HepG2 (cell line): ENCODE measurements at regions not wholly inside any gene's neighbourhood (a gene's known extent, or its start where the extent isn't known, plus 50 kb on each side); places are given as distances from the start of the nearest gene placed in this dataset.

Experiments
- ATAC-seq: fragments of 200-7000 bp; cut with Tn5 transposase; 3 replicates; pipeline ENCODE4 v1.9.1; 2020; ENCODE audit warnings: mild to moderate bottlenecking, moderate library complexity
- BruUV-seq: library from RNA; stranded (reverse); fragments of 400-500 nt; replicated peaks from 2 replicates; lab custom pipeline; 2021; lab: Mats Ljungman, UMichigan
- CTCF ChIA-PET: fragments of 300-600 bp; formaldehyde crosslinking; extraction: SDS; loops from one replicate; lab custom pipeline; 2021; ENCODE audit warnings: low total read pairs, inconsistent platforms, low intra/inter-chr PET ratio; lab: Yijun Ruan, JAX
- POLR2A ChIA-PET: fragments of 350-600 bp; sonication (Branson Sonifier 250); formaldehyde crosslinking; loops from one replicate; lab custom pipeline; 2020; ENCODE audit warnings: antibody characterized with exemption, inconsistent platforms; lab: Yijun Ruan, JAX
- DNase-seq: peaks from one replicate; pipeline ENCODE4 v3.0.0-alpha.2; 2015; ENCODE audit warnings: low spot score
- FAIRE-seq: peaks from 3 replicates; lab custom pipeline; 2011; peaks lifted over from hg19 to GRCh38; lab: Jason Lieb, UNC
- H2AFZ ChIP-seq: one replicate; pipeline ENCODE4 v1.6.1; 2011; ENCODE audit warnings: low read length, inconsistent platforms
- H3K27ac ChIP-seq: fragments of 300-600 bp; 3 replicates; pipeline ENCODE4 v1.8.0; 2011; ENCODE audit warnings: mixed run types, mild to moderate bottlenecking, mixed read lengths, low read length, inconsistent platforms; ENCODE audit not compliant: insufficient read depth; ENCODE audit errors: extremely low read length
- H3K27me3 ChIP-seq, 2 experiments: fragments of 200-600 bp in 1 of 2; 2 replicates in 1 of 2; 3 replicates in 1 of 2; pipeline versions ENCODE4 v1.6.0 to v1.8.0; 2011; ENCODE audit warnings: low read length in 2 of 2, mild to moderate bottlenecking in 2 of 2, moderate library complexity in 2 of 2, inconsistent platforms in 1 of 2; ENCODE audit not compliant: insufficient read depth in 2 of 2, control insufficient read depth in 1 of 2
- H3K36me3 ChIP-seq, 2 experiments: fragments of 200-600 bp in 1 of 2; replicated peaks in 1 of 2; 2 replicates in 1 of 2; 3 replicates in 1 of 2; pipeline versions ENCODE4 v1.5.1 to v1.8.0; 2011; ENCODE audit warnings: low read length in 2 of 2, inconsistent platforms in 1 of 2; ENCODE audit not compliant: insufficient read depth in 2 of 2, control insufficient read depth in 1 of 2
- H3K4me1 ChIP-seq: 2 replicates; pipeline ENCODE4 v1.5.1; 2012; ENCODE audit warnings: low read length, inconsistent platforms; ENCODE audit not compliant: insufficient read depth
- H3K4me2 ChIP-seq: 2 replicates; pipeline ENCODE4 v1.6.0; 2011; ENCODE audit warnings: low read depth, low read length, inconsistent platforms
- H3K4me3 ChIP-seq, 3 experiments: fragments of 200-600 bp in 1 of 3; sonication (generic), shearing (Covaris generic) in 1 of 3; replicated peaks in 1 of 3; 2 replicates each; pipeline ENCODE4 v1.5.1; 2011 to 2016; ENCODE audit warnings: low read length in 3 of 3, inconsistent platforms in 2 of 3, low read depth in 2 of 3, mild to moderate bottlenecking in 2 of 3, control low read depth in 1 of 3, mixed read lengths in 1 of 3; ENCODE audit not compliant: insufficient read depth in 1 of 3
- H3K79me2 ChIP-seq: one replicate; pipeline ENCODE4 v1.6.1; 2011; ENCODE audit warnings: low read length, inconsistent platforms; ENCODE audit not compliant: insufficient read depth
- H3K9ac ChIP-seq: 2 replicates; pipeline ENCODE4 v1.6.0; 2011; ENCODE audit warnings: mild to moderate bottlenecking, low read depth, low read length, inconsistent platforms; ENCODE audit not compliant: insufficient read depth
- H3K9me3 ChIP-seq: 2 replicates; pipeline ENCODE4 v1.5.1; 2012; ENCODE audit warnings: mild to moderate bottlenecking, low read length
- H4K20me1 ChIP-seq: 2 replicates; pipeline ENCODE4 v1.6.0; 2011; ENCODE audit warnings: inconsistent platforms, mild to moderate bottlenecking, low read length, moderate library complexity; ENCODE audit not compliant: insufficient read depth
- CREB3 ChIP-seq: sonication (generic); formaldehyde crosslinking; IDR thresholded peaks from 2 replicates; pipeline ENCODE4 v1.5.0; 2020; ENCODE audit warnings: missing genetic modification reagents
- ELF1 ChIP-seq: sonication (generic); formaldehyde crosslinking; IDR thresholded peaks from 2 replicates; pipeline ENCODE4 v1.4.0; 2020; ENCODE audit warnings: missing genetic modification reagents
- KDM6A ChIP-seq: IDR thresholded peaks from 2 replicates; pipeline ENCODE4 v1.6.1; 2016; ENCODE audit warnings: low read depth
- MLX ChIP-seq: IDR thresholded peaks from 2 replicates; pipeline ENCODE4 v1.6.1; 2016
- MTA3 ChIP-seq: sonication (generic); formaldehyde crosslinking; IDR thresholded peaks from 2 replicates; pipeline ENCODE4 v1.4.0; 2020; ENCODE audit warnings: missing genetic modification reagents
- SMARCE1 ChIP-seq: fragments of 450-650 bp; IDR thresholded peaks from 2 replicates; pipeline ENCODE4 v1.6.1; 2017; ENCODE audit warnings: borderline replicate concordance
- SMYD3 ChIP-seq: sonication (generic); formaldehyde crosslinking; IDR thresholded peaks from 2 replicates; pipeline ENCODE4 v1.8.1; 2023; ENCODE audit warnings: mild to moderate bottlenecking, missing genetic modification reagents
- ZBTB10 ChIP-seq: sonication (generic); formaldehyde crosslinking; IDR thresholded peaks from 2 replicates; pipeline ENCODE4 v1.4.0; 2020; ENCODE audit warnings: missing genetic modification reagents, borderline replicate concordance
- ZBTB3 ChIP-seq: sonication (generic); formaldehyde crosslinking; IDR thresholded peaks from 2 replicates; pipeline ENCODE4 v1.4.0; 2020; ENCODE audit warnings: low read depth, mild to moderate bottlenecking, moderate library complexity, missing genetic modification reagents, borderline replicate concordance
- ZFX ChIP-seq: sonication (generic); formaldehyde crosslinking; IDR thresholded peaks from 2 replicates; pipeline ENCODE4 v1.4.0; 2020; ENCODE audit warnings: mild to moderate bottlenecking, low read depth, missing genetic modification reagents, moderate library complexity
- ZNF326 ChIP-seq: sonication (generic); formaldehyde crosslinking; IDR thresholded peaks from 2 replicates; pipeline ENCODE4 v1.4.0; 2020; ENCODE audit warnings: missing genetic modification reagents, borderline replicate concordance
- ZNF331 ChIP-seq: sonication (generic); formaldehyde crosslinking; IDR thresholded peaks from 2 replicates; pipeline ENCODE4 v1.4.0; 2020; ENCODE audit warnings: missing genetic modification reagents
- WGBS: methylation state at CpG from one replicate; pipeline ENCODE4 v1.1.6; 2017; ENCODE audit warnings: low lambda C conversion rate; 5-methylcytosine and 5-hydroxymethylcytosine counted together
- in situ Hi-C: cut with HindIII; loops from 2 replicates; pipeline ENCODE4 v1.10.0; 2017; ENCODE audit warnings: low pct_unique_long_range_greater_than_20kb; ENCODE audit not compliant: extremely low pct_ligation_motif_present
- intact Hi-C: fragments of 100-400 bp; cut with micrococcal nuclease; formaldehyde crosslinking; loops from one replicate; pipeline ENCODE4 v1.10.0; 2022; ENCODE audit not compliant: unreplicated experiment
- TF ChIP-seq, protein P1 (sequence below): sonication (generic); formaldehyde crosslinking; IDR thresholded peaks from 2 replicates; pipeline ENCODE4 v1.9.0; 2022; ENCODE audit warnings: missing genetic modification reagents, mild to moderate bottlenecking, borderline replicate concordance
- TF ChIP-seq, protein P2 (sequence below): IDR thresholded peaks from 2 replicates; pipeline ENCODE4 v1.6.1; 2016; ENCODE audit warnings: low read depth, missing genetic modification reagents, missing compliant biosample characterization

DNA sequence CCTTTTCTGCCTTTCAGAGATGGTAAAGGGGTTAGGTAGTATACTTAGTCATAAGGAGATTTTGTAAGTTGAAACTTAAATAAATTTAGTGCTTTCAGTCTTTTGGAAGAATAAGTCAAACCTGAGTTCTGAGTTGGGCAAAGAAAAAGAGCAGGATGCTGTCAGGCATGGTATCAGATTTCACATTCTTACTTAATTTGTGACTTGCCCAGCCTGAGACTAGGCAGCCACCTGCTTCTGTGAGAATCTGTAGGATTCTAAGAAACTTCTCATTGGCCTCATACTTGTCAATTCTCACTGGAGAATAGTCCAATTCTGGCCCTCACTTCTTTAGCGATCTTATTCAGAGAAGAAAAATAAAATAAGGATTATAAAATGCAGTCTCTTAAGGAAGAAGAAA lies 577.5 kb downstream of the DIPK2A start:
- Histone ChIP-seq H3K27me3 (no peaks in the 10 kb centered on the region), H3K4me3 (no peak overlapping the region), H3K4me1 (no peaks in the 10 kb centered on the region), H3K4me2 (no peak overlapping the region), H2AFZ (no peak overlapping the region), H3K79me2 (no peaks in the 10 kb centered on the region), H3K27ac (no peak overlapping the region), H3K9ac (no peak overlapping the region), H4K20me1 (no peaks in the 10 kb centered on the region), H3K9me3 (no peaks in the 10 kb centered on the region), H3K36me3 (no peaks in the 10 kb centered on the region)
- intact Hi-C loops (no loop called here), in situ Hi-C loops (no loop called here)
- no peak for ATAC-seq
- no peak for DNase-seq
- no TSS peak for BruUV-seq
- ChIA-PET POLR2A (no interaction called here), CTCF (no interaction called here)
- 0% methylated on average over 1 of the region's 1 CpG for WGBS
- no peak for FAIRE-seq
- TF ChIP-seq CREB3 (CRISPR knock-in tag) (no peak), ZBTB3 (no peak), MLX (CRISPR knock-in tag) (no peak), ZFX (no peak), ZBTB10 (CRISPR knock-in tag) (no peak), ELF1 (CRISPR knock-in tag) (no peak), SMARCE1 (no peak), ZNF326 (no peak), ZNF331 (CRISPR knock-in tag) (no peak), MTA3 (CRISPR knock-in tag) (no peak), SMYD3 (CRISPR knock-in tag) (no peak), KDM6A (no peak)
- TF ChIP-seq, protein P1, sequence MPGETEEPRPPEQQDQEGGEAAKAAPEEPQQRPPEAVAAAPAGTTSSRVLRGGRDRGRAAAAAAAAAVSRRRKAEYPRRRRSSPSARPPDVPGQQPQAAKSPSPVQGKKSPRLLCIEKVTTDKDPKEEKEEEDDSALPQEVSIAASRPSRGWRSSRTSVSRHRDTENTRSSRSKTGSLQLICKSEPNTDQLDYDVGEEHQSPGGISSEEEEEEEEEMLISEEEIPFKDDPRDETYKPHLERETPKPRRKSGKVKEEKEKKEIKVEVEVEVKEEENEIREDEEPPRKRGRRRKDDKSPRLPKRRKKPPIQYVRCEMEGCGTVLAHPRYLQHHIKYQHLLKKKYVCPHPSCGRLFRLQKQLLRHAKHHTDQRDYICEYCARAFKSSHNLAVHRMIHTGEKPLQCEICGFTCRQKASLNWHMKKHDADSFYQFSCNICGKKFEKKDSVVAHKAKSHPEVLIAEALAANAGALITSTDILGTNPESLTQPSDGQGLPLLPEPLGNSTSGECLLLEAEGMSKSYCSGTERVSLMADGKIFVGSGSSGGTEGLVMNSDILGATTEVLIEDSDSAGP, result no peak
- TF ChIP-seq, protein P2, sequence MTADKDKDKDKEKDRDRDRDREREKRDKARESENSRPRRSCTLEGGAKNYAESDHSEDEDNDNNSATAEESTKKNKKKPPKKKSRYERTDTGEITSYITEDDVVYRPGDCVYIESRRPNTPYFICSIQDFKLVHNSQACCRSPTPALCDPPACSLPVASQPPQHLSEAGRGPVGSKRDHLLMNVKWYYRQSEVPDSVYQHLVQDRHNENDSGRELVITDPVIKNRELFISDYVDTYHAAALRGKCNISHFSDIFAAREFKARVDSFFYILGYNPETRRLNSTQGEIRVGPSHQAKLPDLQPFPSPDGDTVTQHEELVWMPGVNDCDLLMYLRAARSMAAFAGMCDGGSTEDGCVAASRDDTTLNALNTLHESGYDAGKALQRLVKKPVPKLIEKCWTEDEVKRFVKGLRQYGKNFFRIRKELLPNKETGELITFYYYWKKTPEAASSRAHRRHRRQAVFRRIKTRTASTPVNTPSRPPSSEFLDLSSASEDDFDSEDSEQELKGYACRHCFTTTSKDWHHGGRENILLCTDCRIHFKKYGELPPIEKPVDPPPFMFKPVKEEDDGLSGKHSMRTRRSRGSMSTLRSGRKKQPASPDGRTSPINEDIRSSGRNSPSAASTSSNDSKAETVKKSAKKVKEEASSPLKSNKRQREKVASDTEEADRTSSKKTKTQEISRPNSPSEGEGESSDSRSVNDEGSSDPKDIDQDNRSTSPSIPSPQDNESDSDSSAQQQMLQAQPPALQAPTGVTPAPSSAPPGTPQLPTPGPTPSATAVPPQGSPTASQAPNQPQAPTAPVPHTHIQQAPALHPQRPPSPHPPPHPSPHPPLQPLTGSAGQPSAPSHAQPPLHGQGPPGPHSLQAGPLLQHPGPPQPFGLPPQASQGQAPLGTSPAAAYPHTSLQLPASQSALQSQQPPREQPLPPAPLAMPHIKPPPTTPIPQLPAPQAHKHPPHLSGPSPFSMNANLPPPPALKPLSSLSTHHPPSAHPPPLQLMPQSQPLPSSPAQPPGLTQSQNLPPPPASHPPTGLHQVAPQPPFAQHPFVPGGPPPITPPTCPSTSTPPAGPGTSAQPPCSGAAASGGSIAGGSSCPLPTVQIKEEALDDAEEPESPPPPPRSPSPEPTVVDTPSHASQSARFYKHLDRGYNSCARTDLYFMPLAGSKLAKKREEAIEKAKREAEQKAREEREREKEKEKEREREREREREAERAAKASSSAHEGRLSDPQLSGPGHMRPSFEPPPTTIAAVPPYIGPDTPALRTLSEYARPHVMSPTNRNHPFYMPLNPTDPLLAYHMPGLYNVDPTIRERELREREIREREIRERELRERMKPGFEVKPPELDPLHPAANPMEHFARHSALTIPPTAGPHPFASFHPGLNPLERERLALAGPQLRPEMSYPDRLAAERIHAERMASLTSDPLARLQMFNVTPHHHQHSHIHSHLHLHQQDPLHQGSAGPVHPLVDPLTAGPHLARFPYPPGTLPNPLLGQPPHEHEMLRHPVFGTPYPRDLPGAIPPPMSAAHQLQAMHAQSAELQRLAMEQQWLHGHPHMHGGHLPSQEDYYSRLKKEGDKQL (CRISPR knock-in tag), result no peak
